ENCODE measurements at regions not wholly inside any gene's neighbourhood (a gene's known extent, or its start where the extent isn't known, plus 50 kb on each side); places are given as distances from the start of the nearest gene placed in this dataset.
"Not testable (repeated sequence)": the region's sequence is repeated elsewhere in the genome, so short reads cannot be mapped to it uniquely, and the experiment has no call there.

- ATAC-seq, result no peak
- no peak overlapping the region for H3K4me3 ChIP-seq
- no peak overlapping the region for H3K27ac ChIP-seq
- no peak for DNase-seq
- no peaks in the 10 kb centered on the region for H3K36me3 ChIP-seq
- H3K9me3 ChIP-seq, result no peaks in the 10 kb centered on the region
- H3K4me1 ChIP-seq, result no peaks in the 10 kb centered on the region
- TF ChIP-seq, protein P1, sequence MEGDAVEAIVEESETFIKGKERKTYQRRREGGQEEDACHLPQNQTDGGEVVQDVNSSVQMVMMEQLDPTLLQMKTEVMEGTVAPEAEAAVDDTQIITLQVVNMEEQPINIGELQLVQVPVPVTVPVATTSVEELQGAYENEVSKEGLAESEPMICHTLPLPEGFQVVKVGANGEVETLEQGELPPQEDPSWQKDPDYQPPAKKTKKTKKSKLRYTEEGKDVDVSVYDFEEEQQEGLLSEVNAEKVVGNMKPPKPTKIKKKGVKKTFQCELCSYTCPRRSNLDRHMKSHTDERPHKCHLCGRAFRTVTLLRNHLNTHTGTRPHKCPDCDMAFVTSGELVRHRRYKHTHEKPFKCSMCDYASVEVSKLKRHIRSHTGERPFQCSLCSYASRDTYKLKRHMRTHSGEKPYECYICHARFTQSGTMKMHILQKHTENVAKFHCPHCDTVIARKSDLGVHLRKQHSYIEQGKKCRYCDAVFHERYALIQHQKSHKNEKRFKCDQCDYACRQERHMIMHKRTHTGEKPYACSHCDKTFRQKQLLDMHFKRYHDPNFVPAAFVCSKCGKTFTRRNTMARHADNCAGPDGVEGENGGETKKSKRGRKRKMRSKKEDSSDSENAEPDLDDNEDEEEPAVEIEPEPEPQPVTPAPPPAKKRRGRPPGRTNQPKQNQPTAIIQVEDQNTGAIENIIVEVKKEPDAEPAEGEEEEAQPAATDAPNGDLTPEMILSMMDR (IDR thresholded peaks at IDR 0.05), result no peak
- H3K27me3 ChIP-seq, result peaks cover 3% of the 10 kb centered on the region
- intact Hi-C loops (cut with DNase I), result no loop called here
These were observed 97.6 kb downstream of the PPIAL4G start for GRCh38 chr1:148385371-148386030.

- no peak overlapping the region for H3K4me3 ChIP-seq
- intact Hi-C loops (cut with DNase I), result no loop called here
- ATAC-seq, result no peak
- H3K27ac ChIP-seq, result no peak overlapping the region
- no peaks in the 10 kb centered on the region for H3K9me3 ChIP-seq
- peaks cover 3% of the 10 kb centered on the region for H3K27me3 ChIP-seq
- H3K36me3 ChIP-seq, result no peaks in the 10 kb centered on the region
- no peaks in the 10 kb centered on the region for H3K4me1 ChIP-seq
- TF ChIP-seq, protein P1 (IDR thresholded peaks at IDR 0.05), result no peak
- DNase-seq, result no peak
These were observed 99.1 kb downstream of the PPIAL4G start for GRCh38 chr1:148383966-148384365.

DNA sequence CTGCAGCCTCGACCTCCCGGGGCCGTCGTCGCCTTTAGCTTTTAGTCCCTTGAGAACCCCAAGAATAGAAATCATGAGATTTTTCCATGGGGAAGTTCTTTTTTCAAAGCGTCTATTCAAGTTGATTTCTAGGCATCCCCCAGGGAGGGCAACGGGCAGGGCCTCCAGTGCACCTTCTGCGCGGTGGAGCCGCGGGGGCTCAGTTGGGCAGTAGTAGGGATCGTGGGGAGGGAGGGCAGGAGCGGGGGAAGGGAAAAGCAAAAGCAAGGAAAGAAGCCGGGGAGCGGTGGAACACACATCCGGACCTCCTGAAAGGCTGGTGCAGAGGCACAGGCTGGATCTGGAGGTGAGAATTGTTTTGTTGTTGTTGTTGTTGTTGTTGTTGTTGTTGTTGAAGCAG is 103.4 kb downstream of the PPIAL4G start:
- Histone ChIP-seq H3K27me3 (peaks cover 3% of the 10 kb centered on the region), H3K9me3 (no peaks in the 10 kb centered on the region), H3K27ac (no peak overlapping the region), H3K36me3 (no peaks in the 10 kb centered on the region), H3K4me3 (no peak overlapping the region), H3K4me1 (no peaks in the 10 kb centered on the region)
- TF ChIP-seq, protein P1 (IDR thresholded peaks at IDR 0.05), result no peak
- intact Hi-C loops (cut with DNase I), result no loop called here
- no peak for DNase-seq
- ATAC-seq, result no peak

DNA sequence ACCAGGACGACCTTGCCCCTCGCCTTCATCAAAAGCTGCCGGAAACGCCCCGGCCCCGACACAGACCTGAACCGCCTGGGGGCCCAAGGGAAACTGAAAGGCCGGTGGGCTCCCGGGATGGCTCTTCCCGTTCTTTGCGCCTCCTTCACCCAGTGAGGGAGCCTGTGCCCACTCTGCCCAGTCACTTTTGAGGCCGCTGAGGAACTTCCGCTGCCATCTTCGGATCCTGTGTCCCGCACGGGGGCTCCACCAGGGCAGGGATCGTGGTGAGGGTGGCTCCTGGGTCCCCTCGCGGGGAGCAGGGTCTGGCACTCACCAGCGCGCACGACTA is 104.0 kb downstream of the PPIAL4G start:
- H3K9me3 ChIP-seq, result no peaks in the 10 kb centered on the region
- no peaks in the 10 kb centered on the region for H3K4me1 ChIP-seq
- no peak overlapping the region for H3K27ac ChIP-seq
- ATAC-seq (no peak), DNase-seq (no peak)
- H3K27me3 ChIP-seq, result peaks cover 3% of the 10 kb centered on the region
- H3K36me3 ChIP-seq, result no peaks in the 10 kb centered on the region
- TF ChIP-seq, protein P1 (IDR thresholded peaks at IDR 0.05), result no peak
- no peak overlapping the region for H3K4me3 ChIP-seq
- intact Hi-C loops (cut with DNase I), result no loop called here

DNA sequence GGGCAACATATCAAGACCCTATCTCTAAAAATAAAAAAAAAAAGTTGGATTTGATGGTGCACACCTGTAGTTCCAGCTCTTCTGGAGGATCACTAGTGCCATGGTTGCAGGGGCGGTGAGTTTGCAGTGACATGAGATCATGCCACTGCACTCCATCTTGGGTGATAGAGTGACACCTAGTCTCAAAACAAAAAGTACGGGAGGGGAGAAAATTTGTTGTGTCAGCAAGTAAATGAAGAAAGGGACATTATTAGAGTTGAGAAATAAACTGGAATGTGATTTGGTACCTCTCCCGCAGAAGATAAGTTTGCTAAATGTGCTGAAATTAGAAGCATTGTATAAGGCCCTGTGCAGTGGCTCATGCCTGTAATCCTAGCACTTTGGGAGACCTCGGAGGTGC is 105.1 kb downstream of the PPIAL4G start:
- intact Hi-C loops (cut with DNase I); H3K36me3 ChIP-seq; H3K4me3 ChIP-seq; ATAC-seq; H3K27me3 ChIP-seq; H3K27ac ChIP-seq; H3K4me1 ChIP-seq; DNase-seq; H3K9me3 ChIP-seq: not testable (repeated sequence)

- ATAC-seq; H3K4me1 ChIP-seq; intact Hi-C loops (cut with DNase I): not testable (repeated sequence)
These were observed 106.1 kb downstream of the PPIAL4G start for GRCh38 chr1:148377045-148377444.

GRCh38 chr1:148374101-148374500 is 109.0 kb downstream of the PPIAL4G start:
- H3K36me3 ChIP-seq, result no peaks in the 10 kb centered on the region
- intact Hi-C loops (cut with DNase I), result no loop called here
- no peak overlapping the region for H3K4me3 ChIP-seq
- H3K27ac ChIP-seq, result no peak overlapping the region
- ATAC-seq, result no peak
- no peaks in the 10 kb centered on the region for H3K27me3 ChIP-seq
- DNase-seq, result no peak
- H3K9me3 ChIP-seq, result no peaks in the 10 kb centered on the region
- TF ChIP-seq, protein P1 (IDR thresholded peaks at IDR 0.05), result no peak
- H3K4me1 ChIP-seq, result no peaks in the 10 kb centered on the region

More at GRCh38 chr1:148377045-148377444, 106.1 kb downstream of the PPIAL4G start:
- not testable (repeated sequence) for DNase-seq, H3K27me3 ChIP-seq, H3K9me3 ChIP-seq, H3K4me3 ChIP-seq, H3K27ac ChIP-seq, H3K36me3 ChIP-seq
